HG02852 (cell line): ENCODE measurements at regions not wholly inside any gene's neighbourhood (a gene's known extent, or its start where the extent isn't known, plus 50 kb on each side); places are given as distances from the start of the nearest gene placed in this dataset.
"Not testable (repeated sequence)": the region's sequence is repeated elsewhere in the genome, so short reads cannot be mapped to it uniquely, and the experiment has no call there.

Source experiments
- ATAC-seq: cut with Tn5 transposase; IDR thresholded peaks from one replicate; pipeline ENCODE4 v1.9.1; 2021; ENCODE audit warnings: mild to moderate bottlenecking, moderate library complexity; ENCODE audit not compliant: unreplicated experiment

GRCh38 chr6:11457422-11457821, 80.1 kb upstream of the TMEM170B start:
- not testable (repeated sequence) for ATAC-seq

GRCh38 chr6:11452106-11452505, 85.4 kb upstream of the TMEM170B start:
- not testable (repeated sequence) for ATAC-seq

GRCh38 chr6:11450037-11450436, 87.5 kb upstream of the TMEM170B start:
- ATAC-seq, result no peak

GRCh38 chr6:11449408-11449807, 88.1 kb upstream of the TMEM170B start:
- no peak for ATAC-seq

GRCh38 chr6:11448038-11448437, 89.5 kb upstream of the TMEM170B start:
- no peak for ATAC-seq

- no peak for ATAC-seq
Measured at GRCh38 chr6:11447265-11447664, 90.3 kb upstream of the TMEM170B start.

GRCh38 chr6:11445146-11445545, 92.4 kb upstream of the TMEM170B start:
- ATAC-seq, result no peak

- ATAC-seq, result not testable (repeated sequence)
Measured at GRCh38 chr6:11443125-11443524, 94.4 kb upstream of the TMEM170B start.

- ATAC-seq, result no peak
Measured at GRCh38 chr6:11442495-11442894, 95.1 kb upstream of the TMEM170B start.

- no peak for ATAC-seq
Measured at GRCh38 chr6:11439876-11440275, 97.7 kb upstream of the TMEM170B start.

GRCh38 chr6:11439017-11439420, 98.5 kb upstream of the TMEM170B start:
- no peak for ATAC-seq

GRCh38 chr6:11437824-11438459, 99.6 kb upstream of the TMEM170B start:
- no peak for ATAC-seq

GRCh38 chr6:11436508-11437096, 100.9 kb upstream of the TMEM170B start:
- ATAC-seq, result no peak

- ATAC-seq, result no peak
Measured at GRCh38 chr6:11434565-11435326, 102.8 kb upstream of the TMEM170B start.

GRCh38 chr6:11433860-11434259, 103.7 kb upstream of the TMEM170B start:
- no peak for ATAC-seq

- no peak for ATAC-seq
Measured at GRCh38 chr6:11432713-11433450, 104.7 kb upstream of the TMEM170B start.

- ATAC-seq, result no peak
Measured at GRCh38 chr6:11432091-11432490, 105.5 kb upstream of the TMEM170B start.

GRCh38 chr6:11431455-11431937, 106.1 kb upstream of the TMEM170B start:
- ATAC-seq, result no peak

GRCh38 chr6:11430036-11430435, 107.5 kb upstream of the TMEM170B start:
- no peak for ATAC-seq

GRCh38 chr6:11429577-11429976, 108.0 kb upstream of the TMEM170B start:
- peak; percentile 26 for ATAC-seq

GRCh38 chr6:11428895-11429294, 108.7 kb upstream of the TMEM170B start:
- ATAC-seq, result peak; percentile 69
